ENCODE measurements at regions not wholly inside any gene's neighbourhood (a gene's known extent, or its start where the extent isn't known, plus 50 kb on each side); places are given as distances from the start of the nearest gene placed in this dataset.

DNA sequence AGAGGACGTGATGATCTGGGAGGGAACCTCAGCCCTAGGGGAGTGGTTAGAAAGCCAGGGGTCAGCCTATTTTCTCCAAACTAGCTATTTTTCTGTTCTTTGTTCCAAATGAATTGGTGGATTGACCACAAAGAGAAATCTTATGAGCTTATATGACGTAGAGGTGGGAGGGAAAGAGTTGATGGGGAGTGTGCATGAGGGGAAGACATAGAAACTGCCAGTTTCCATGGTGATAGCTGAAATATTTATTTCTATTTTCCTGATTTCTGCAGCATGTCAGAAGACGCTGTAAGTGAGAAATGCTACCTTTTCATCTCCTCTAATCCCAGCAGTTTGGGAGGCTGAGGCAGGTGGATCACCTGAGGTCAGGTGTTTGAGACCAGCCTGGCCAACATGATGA lies 51.4 kb upstream of the CISTR start:
- Histone ChIP-seq H3K23me2 (ENCODE audit: low read depth, low read length) (no peaks in the 10 kb centered on the region; the same call in 1 of the 2 replicates), H2BK5ac (ENCODE audit: low read depth, low read length) (no peak overlapping the region), H3K4ac (replicated peaks; ENCODE audit: insufficient read length, low read depth, low read length) (no peak overlapping the region), H2BK12ac (ENCODE audit: low read depth, low read length) (no peak overlapping the region), H3K27me3 (replicated peaks in 1 of 4; ENCODE audit: control insufficient read depth in 3 of 4, extremely low read depth in 1 of 4, insufficient read depth in 3 of 4, low read length in 3 of 4) (peaks cover 0 to 6% (median 4%) of the 10 kb centered on the region in 4 experiments; a peak in 4 of 7 replicates), H3K4me1 (replicated peaks in 1 of 4; ENCODE audit: control insufficient read depth in 3 of 4, insufficient read depth in 4 of 4, low read length in 3 of 4) (peaks cover 0 to 3% (median 0%) of the 10 kb centered on the region in 4 experiments; a peak in 1 of 7 replicates), H3K4me2 (ENCODE audit: insufficient read depth in 1 of 2, low read depth in 2 of 2, low read length in 2 of 2) (no peak overlapping the region), H3K23ac (ENCODE audit: insufficient read length) (no peak overlapping the region), H2BK120ac (replicated peaks; ENCODE audit: low read depth, low read length) (no peak overlapping the region), H3K4me3 (ENCODE audit: extremely low read depth in 1 of 4, insufficient read depth in 2 of 4, low read depth in 3 of 4, low read length in 4 of 4) (no peak overlapping the region), H3K27ac (ENCODE audit: low read depth, low read length) (no peak overlapping the region), H2BK15ac (ENCODE audit: low read length) (no peak overlapping the region), H3K14ac (ENCODE audit: insufficient read length) (no peak overlapping the region), H2AK5ac (ENCODE audit: low read depth, low read length) (no peak overlapping the region), H2BK20ac (ENCODE audit: low read length) (no peak overlapping the region), H4K91ac (replicated peaks; ENCODE audit: insufficient read length, low read length) (no peak overlapping the region), H4K5ac (ENCODE audit: insufficient read length, low read depth, low read length) (no peak overlapping the region), H3K79me2 (ENCODE audit: control insufficient read depth in 1 of 2, insufficient read depth in 2 of 2, low read length in 2 of 2) (no peaks in the 10 kb centered on the region), H3K18ac (ENCODE audit: extremely low read depth, low read length) (no peak overlapping the region), H3K79me1 (ENCODE audit: low read depth, low read length) (no peaks in the 10 kb centered on the region), H3K9ac (replicated peaks in 1 of 4; ENCODE audit: extremely low read depth in 1 of 4, low read depth in 3 of 4, low read length in 3 of 4) (no peak overlapping the region), H3K56ac (replicated peaks; ENCODE audit: insufficient read length, low read depth, low read length) (no peak overlapping the region), H3K36me3 (ENCODE audit: control insufficient read depth in 2 of 4, insufficient read depth in 4 of 4, low read length in 3 of 4) (no peaks in the 10 kb centered on the region), H4K8ac (ENCODE audit: extremely low read depth, insufficient read depth, low read length) (no peak overlapping the region), H4K20me1 (replicated peaks in 1 of 2; ENCODE audit: control insufficient read depth in 1 of 2, insufficient read depth in 2 of 2, low read length in 2 of 2) (no peaks in the 10 kb centered on the region), H3K9me3 (ENCODE audit: insufficient read depth in 2 of 2, low read depth in 1 of 2, low read length in 1 of 2) (no peaks in the 10 kb centered on the region), H2AFZ (ENCODE audit: low read length) (no peak overlapping the region)
- WGBS, 2 experiments (ENCODE audit: extremely low coverage in 1 of 2, insufficient coverage in 1 of 2, insufficient read length in 1 of 2, insufficient replicate concordance in 2 of 2, low coverage in 1 of 2, low lambda C conversion rate in 2 of 2, missing lambda C conversion rate in 1 of 2): 86% methylated on average over 3 of the region's 3 CpGs; no CpG with 5 or more reads in 1 of the 2 experiments
- FAIRE-seq: no peak
- no peak for DNase-seq (ENCODE audit: low read depth in 1 of 2, low spot score in 2 of 2)
- CTCF ChIA-PET (ENCODE audit: partially characterized antibody): interaction anchor here (0.6 to 7.5 kb wide), 15 partner anchors 11 to 1940 kb away, joined by 3 to 64 read pairs (median 3); no protein-coding TSS in a partner anchor
- POLR2A ChIA-PET (ENCODE audit: partially characterized antibody): interaction anchor here (1.2 kb wide), 1 partner anchor 21 kb away, joined by 3 read pairs; no protein-coding TSS in a partner anchor
- TF ChIP-seq KDM1A (IDR thresholded peaks at IDR 0.05; ENCODE audit: borderline replicate concordance, low read length) (no peak), TCF12 (IDR thresholded peaks at IDR 0.05; ENCODE audit: low read depth, low read length) (no peak), JUND (IDR thresholded peaks at IDR 0.05; ENCODE audit: low read length) (no peak), RBBP5 (IDR thresholded peaks at IDR 0.05; ENCODE audit: borderline replicate concordance, low read depth, low read length) (no peak), SAP30 (IDR thresholded peaks at IDR 0.05; ENCODE audit: insufficient read depth, insufficient replicate concordance, low read length) (no peak), BRCA1 (IDR thresholded peaks at IDR 0.05; ENCODE audit: low read depth, low read length) (no peak), BACH1 (IDR thresholded peaks at IDR 0.05; ENCODE audit: low read length) (no peak), BCL11A (IDR thresholded peaks at IDR 0.05; ENCODE audit: low read depth in 2 of 2, low read length in 2 of 2) (no peak), TBP (IDR thresholded peaks at IDR 0.05; ENCODE audit: low read depth, low read length) (no peak), CTBP2 (IDR thresholded peaks at IDR 0.05; ENCODE audit: borderline replicate concordance, insufficient read depth, insufficient read length, low read length) (no peak)
- TF ChIP-seq, protein P1, sequence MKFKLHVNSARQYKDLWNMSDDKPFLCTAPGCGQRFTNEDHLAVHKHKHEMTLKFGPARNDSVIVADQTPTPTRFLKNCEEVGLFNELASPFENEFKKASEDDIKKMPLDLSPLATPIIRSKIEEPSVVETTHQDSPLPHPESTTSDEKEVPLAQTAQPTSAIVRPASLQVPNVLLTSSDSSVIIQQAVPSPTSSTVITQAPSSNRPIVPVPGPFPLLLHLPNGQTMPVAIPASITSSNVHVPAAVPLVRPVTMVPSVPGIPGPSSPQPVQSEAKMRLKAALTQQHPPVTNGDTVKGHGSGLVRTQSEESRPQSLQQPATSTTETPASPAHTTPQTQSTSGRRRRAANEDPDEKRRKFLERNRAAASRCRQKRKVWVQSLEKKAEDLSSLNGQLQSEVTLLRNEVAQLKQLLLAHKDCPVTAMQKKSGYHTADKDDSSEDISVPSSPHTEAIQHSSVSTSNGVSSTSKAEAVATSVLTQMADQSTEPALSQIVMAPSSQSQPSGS (IDR thresholded peaks at IDR 0.05; ENCODE audit: low read length): no peak
- TF ChIP-seq, protein P2, sequence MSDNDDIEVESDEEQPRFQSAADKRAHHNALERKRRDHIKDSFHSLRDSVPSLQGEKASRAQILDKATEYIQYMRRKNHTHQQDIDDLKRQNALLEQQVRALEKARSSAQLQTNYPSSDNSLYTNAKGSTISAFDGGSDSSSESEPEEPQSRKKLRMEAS (IDR thresholded peaks at IDR 0.05): no peak

Measured in H1 (cell line).